ENCODE measurements at regions not wholly inside any gene's neighbourhood (a gene's known extent, or its start where the extent isn't known, plus 50 kb on each side); places are given as distances from the start of the nearest gene placed in this dataset.
A peak's percentile ranks its signal among the peaks of the same experiment; 100 is the strongest.

DNA sequence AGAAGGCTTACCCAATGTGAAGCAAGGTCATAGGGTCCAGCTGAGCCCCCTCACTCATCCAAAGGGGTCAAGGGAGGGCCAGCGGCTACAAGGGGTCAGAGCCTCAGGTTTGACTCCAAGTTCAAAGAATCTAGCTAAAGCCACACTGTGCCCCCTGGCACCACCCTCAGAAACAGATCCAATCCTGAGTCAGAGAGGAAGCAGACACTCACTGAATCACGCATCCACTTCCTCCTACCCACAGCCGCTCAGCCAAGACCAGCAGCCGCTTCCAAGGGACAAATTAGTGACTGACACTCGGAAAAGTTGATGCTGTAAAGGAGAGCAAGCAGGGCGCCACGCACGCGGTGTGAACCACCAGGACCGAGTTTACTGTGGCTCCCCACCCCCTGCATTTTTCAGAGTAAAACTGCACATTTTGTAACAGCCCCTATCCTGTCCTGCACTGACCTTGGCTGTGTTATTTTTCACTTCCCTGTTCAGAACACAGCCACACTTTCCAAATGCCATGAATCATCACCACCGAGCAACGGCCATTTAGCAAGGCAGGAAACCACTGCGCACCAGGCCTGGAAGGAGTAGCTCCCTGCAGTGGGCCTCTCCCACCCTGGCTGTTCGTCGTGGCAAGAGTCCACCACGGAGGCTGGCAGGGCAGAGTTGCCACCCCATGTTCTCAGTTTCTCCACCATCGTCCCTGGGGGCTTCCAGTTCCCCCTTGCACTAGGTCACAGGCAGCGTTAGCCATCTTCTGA, 147.8 kb downstream of the TOMM20 start (continued):
- TF ChIP-seq, protein P1, sequence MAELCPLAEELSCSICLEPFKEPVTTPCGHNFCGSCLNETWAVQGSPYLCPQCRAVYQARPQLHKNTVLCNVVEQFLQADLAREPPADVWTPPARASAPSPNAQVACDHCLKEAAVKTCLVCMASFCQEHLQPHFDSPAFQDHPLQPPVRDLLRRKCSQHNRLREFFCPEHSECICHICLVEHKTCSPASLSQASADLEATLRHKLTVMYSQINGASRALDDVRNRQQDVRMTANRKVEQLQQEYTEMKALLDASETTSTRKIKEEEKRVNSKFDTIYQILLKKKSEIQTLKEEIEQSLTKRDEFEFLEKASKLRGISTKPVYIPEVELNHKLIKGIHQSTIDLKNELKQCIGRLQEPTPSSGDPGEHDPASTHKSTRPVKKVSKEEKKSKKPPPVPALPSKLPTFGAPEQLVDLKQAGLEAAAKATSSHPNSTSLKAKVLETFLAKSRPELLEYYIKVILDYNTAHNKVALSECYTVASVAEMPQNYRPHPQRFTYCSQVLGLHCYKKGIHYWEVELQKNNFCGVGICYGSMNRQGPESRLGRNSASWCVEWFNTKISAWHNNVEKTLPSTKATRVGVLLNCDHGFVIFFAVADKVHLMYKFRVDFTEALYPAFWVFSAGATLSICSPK (IDR thresholded peaks at IDR 0.05; ENCODE audit: borderline replicate concordance): no peak
- TF ChIP-seq CBX5 (IDR thresholded peaks at IDR 0.05; ENCODE audit: borderline replicate concordance, low read depth) (0 out of 2 replicates have a peak, but pooled peaks have one; percentile 48), ZNF778 (CRISPR knock-in tag; IDR thresholded peaks at IDR 0.05) (no peak), ZNF174 (CRISPR knock-in tag; IDR thresholded peaks at IDR 0.05) (no peak), U2AF1 (optimal IDR thresholded peaks at IDR 0.05; ENCODE audit: low read depth, low read length) (no peak), ZNF785 (CRISPR knock-in tag; IDR thresholded peaks at IDR 0.05) (peak; percentile 76), MEF2D (tag; conservative IDR thresholded peaks at IDR 0.05; ENCODE audit: low read depth) (peak; percentile 79), ZKSCAN1 (IDR thresholded peaks at IDR 0.05; ENCODE audit: low read depth, low read length) (0 out of 2 replicates have a peak, but pooled peaks have one; percentile 12), RB1 (IDR thresholded peaks at IDR 0.05; ENCODE audit: low read depth) (no peak), ZBTB7A (IDR thresholded peaks at IDR 0.05; ENCODE audit: borderline replicate concordance, control insufficient read depth, low read depth, low read length) (no peak), FIP1L1 (IDR thresholded peaks at IDR 0.05; ENCODE audit: low read depth, low read length, poor library complexity, severe bottlenecking) (no peak), SMARCC2 (IDR thresholded peaks at IDR 0.05; ENCODE audit: low read depth) (no peak; the same call in 1 of the 2 replicates), ZNF644 (tag; IDR thresholded peaks at IDR 0.05; ENCODE audit: low read depth) (peak; percentile 70; the same call in 1 of the 2 replicates), GATAD2A (IDR thresholded peaks at IDR 0.05) (0 out of 2 replicates have a peak, but pooled peaks have one; percentile 11)
- TF ChIP-seq, protein P2, sequence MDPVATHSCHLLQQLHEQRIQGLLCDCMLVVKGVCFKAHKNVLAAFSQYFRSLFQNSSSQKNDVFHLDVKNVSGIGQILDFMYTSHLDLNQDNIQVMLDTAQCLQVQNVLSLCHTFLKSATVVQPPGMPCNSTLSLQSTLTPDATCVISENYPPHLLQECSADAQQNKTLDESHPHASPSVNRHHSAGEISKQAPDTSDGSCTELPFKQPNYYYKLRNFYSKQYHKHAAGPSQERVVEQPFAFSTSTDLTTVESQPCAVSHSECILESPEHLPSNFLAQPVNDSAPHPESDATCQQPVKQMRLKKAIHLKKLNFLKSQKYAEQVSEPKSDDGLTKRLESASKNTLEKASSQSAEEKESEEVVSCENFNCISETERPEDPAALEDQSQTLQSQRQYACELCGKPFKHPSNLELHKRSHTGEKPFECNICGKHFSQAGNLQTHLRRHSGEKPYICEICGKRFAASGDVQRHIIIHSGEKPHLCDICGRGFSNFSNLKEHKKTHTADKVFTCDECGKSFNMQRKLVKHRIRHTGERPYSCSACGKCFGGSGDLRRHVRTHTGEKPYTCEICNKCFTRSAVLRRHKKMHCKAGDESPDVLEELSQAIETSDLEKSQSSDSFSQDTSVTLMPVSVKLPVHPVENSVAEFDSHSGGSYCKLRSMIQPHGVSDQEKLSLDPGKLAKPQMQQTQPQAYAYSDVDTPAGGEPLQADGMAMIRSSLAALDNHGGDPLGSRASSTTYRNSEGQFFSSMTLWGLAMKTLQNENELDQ (CRISPR knock-in tag; IDR thresholded peaks at IDR 0.05; ENCODE audit: borderline replicate concordance): no peak
- TF ChIP-seq, protein P3, sequence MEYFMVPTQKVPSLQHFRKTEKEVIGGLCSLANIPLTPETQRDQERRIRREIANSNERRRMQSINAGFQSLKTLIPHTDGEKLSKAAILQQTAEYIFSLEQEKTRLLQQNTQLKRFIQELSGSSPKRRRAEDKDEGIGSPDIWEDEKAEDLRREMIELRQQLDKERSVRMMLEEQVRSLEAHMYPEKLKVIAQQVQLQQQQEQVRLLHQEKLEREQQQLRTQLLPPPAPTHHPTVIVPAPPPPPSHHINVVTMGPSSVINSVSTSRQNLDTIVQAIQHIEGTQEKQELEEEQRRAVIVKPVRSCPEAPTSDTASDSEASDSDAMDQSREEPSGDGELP (CRISPR knock-in tag; IDR thresholded peaks at IDR 0.05; ENCODE audit: borderline replicate concordance): peak; percentile 53; the same call in 1 of the 2 replicates
- TF ChIP-seq, protein P4, sequence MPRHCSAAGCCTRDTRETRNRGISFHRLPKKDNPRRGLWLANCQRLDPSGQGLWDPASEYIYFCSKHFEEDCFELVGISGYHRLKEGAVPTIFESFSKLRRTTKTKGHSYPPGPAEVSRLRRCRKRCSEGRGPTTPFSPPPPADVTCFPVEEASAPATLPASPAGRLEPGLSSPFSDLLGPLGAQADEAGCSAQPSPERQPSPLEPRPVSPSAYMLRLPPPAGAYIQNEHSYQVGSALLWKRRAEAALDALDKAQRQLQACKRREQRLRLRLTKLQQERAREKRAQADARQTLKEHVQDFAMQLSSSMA (CRISPR knock-in tag; IDR thresholded peaks at IDR 0.05): no peak
- TF ChIP-seq, protein P5, sequence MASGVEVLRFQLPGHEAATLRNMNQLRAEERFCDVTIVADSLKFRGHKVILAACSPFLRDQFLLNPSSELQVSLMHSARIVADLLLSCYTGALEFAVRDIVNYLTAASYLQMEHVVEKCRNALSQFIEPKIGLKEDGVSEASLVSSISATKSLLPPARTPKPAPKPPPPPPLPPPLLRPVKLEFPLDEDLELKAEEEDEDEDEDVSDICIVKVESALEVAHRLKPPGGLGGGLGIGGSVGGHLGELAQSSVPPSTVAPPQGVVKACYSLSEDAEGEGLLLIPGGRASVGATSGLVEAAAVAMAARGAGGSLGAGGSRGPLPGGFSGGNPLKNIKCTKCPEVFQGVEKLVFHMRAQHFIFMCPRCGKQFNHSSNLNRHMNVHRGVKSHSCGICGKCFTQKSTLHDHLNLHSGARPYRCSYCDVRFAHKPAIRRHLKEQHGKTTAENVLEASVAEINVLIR (CRISPR knock-in tag; IDR thresholded peaks at IDR 0.05): no peak
- TF ChIP-seq, protein P6, sequence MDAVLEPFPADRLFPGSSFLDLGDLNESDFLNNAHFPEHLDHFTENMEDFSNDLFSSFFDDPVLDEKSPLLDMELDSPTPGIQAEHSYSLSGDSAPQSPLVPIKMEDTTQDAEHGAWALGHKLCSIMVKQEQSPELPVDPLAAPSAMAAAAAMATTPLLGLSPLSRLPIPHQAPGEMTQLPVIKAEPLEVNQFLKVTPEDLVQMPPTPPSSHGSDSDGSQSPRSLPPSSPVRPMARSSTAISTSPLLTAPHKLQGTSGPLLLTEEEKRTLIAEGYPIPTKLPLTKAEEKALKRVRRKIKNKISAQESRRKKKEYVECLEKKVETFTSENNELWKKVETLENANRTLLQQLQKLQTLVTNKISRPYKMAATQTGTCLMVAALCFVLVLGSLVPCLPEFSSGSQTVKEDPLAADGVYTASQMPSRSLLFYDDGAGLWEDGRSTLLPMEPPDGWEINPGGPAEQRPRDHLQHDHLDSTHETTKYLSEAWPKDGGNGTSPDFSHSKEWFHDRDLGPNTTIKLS (IDR thresholded peaks at IDR 0.05; ENCODE audit: borderline replicate concordance, low read depth): no peak

All from K562 (cell line).